ENCODE measurements at regions not wholly inside any gene's neighbourhood (a gene's known extent, or its start where the extent isn't known, plus 50 kb on each side); places are given as distances from the start of the nearest gene placed in this dataset.

DNA sequence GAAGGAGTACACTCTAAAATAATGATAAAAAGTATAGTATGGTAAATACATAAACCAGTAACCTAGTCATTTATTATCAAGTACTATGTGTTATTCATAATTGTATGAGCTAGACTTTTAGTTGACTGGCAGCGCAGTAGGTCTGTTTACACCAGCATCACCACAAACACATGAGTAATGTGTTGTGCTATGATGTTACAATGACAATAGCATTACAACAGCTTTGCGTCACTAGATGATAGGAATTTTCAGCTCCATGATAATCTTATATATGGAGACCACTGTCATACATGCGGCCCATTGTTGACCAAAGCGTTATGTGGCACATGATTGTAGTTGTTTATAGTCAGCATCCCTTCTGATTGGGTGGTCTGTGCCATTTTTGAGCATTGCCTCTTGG, 138.9 kb upstream of the UBE2E1 start:
- TF ChIP-seq, protein P1, sequence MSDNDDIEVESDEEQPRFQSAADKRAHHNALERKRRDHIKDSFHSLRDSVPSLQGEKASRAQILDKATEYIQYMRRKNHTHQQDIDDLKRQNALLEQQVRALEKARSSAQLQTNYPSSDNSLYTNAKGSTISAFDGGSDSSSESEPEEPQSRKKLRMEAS (IDR thresholded peaks at IDR 0.05; ENCODE audit: insufficient read depth, insufficient read length): no peak
- TF ChIP-seq POLR2AphosphoS5 (IDR thresholded peaks at IDR 0.05; ENCODE audit: insufficient read depth, low read depth, low read length) (no peak), EZH2 (IDR thresholded peaks at IDR 0.05; ENCODE audit: borderline replicate concordance, low read depth, low read length, severe bottlenecking) (no peak), GATA2 (IDR thresholded peaks at IDR 0.05; ENCODE audit: insufficient read depth, insufficient read length, low read depth, low read length) (no peak), JUN (IDR thresholded peaks at IDR 0.05; ENCODE audit: borderline replicate concordance, insufficient read depth, insufficient read length, low read depth) (no peak), FOS (IDR thresholded peaks at IDR 0.05; ENCODE audit: borderline replicate concordance, insufficient read depth, low read length) (no peak), MYC (IDR thresholded peaks at IDR 0.05; ENCODE audit: low read depth, low read length) (no peak), POLR2A (IDR thresholded peaks at IDR 0.05; ENCODE audit: low read depth, low read length) (no peak)
- TF ChIP-seq, protein P2, sequence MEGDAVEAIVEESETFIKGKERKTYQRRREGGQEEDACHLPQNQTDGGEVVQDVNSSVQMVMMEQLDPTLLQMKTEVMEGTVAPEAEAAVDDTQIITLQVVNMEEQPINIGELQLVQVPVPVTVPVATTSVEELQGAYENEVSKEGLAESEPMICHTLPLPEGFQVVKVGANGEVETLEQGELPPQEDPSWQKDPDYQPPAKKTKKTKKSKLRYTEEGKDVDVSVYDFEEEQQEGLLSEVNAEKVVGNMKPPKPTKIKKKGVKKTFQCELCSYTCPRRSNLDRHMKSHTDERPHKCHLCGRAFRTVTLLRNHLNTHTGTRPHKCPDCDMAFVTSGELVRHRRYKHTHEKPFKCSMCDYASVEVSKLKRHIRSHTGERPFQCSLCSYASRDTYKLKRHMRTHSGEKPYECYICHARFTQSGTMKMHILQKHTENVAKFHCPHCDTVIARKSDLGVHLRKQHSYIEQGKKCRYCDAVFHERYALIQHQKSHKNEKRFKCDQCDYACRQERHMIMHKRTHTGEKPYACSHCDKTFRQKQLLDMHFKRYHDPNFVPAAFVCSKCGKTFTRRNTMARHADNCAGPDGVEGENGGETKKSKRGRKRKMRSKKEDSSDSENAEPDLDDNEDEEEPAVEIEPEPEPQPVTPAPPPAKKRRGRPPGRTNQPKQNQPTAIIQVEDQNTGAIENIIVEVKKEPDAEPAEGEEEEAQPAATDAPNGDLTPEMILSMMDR (IDR thresholded peaks at IDR 0.05; ENCODE audit: extremely low read depth in 1 of 2, insufficient read depth in 1 of 2, low read depth in 1 of 2, low read length in 2 of 2): no peak
- H3K4me2 ChIP-seq (ENCODE audit: insufficient read depth, low read length): no peak overlapping the region
- H3K4me3 ChIP-seq (replicated peaks in 1 of 3; ENCODE audit: insufficient read depth in 1 of 3, low read depth in 1 of 3, low read length in 3 of 3): no peak overlapping the region
- no peaks in the 10 kb centered on the region for H4K20me1 ChIP-seq (replicated peaks; ENCODE audit: control insufficient read depth, extremely low read depth, insufficient read depth, low read length)
- no peak overlapping the region for H3K9ac ChIP-seq (replicated peaks; ENCODE audit: extremely low read depth, insufficient read depth, low read length)
- peaks cover 17% of the 10 kb centered on the region for H3K4me1 ChIP-seq (ENCODE audit: control insufficient read depth, extremely low read depth, insufficient read depth, low read length)
- DNase-seq (ENCODE audit: low read depth, low spot score) (no peak), FAIRE-seq (no peak)
- no peak overlapping the region for H3K27ac ChIP-seq (ENCODE audit: insufficient read depth, low read depth, low read length)
- H3K36me3 ChIP-seq (ENCODE audit: control insufficient read depth in 2 of 2, extremely low read depth in 1 of 2, insufficient read depth in 2 of 2, low read length in 2 of 2): no peaks in the 10 kb centered on the region
- no peak overlapping the region for H2AFZ ChIP-seq (ENCODE audit: low read depth, low read length)
- BruUV-seq (replicated peaks): no TSS peak
- H3K27me3 ChIP-seq (ENCODE audit: control insufficient read depth in 2 of 2, insufficient read depth in 2 of 2, low read length in 2 of 2): no peaks in the 10 kb centered on the region
- ChIA-PET POLR2A (no interaction called here), CTCF (interaction anchor here (1.1 kb wide), 2 partner anchors 9 to 54 kb away, joined by 4 read pairs; no protein-coding TSS in a partner anchor)
- H3K9me1 ChIP-seq (replicated peaks; ENCODE audit: control insufficient read depth, extremely low read depth, insufficient read depth, low read length): no peaks in the 10 kb centered on the region
- dilution Hi-C loops (cut with MboI; ENCODE audit: extremely low pct_ligation_motif_present, low sequenced_read_pairs): no loop called here
- intact Hi-C loops (cut with micrococcal nuclease): no loop called here
- H3K79me2 ChIP-seq (ENCODE audit: control insufficient read depth, insufficient read depth, low read length): no peaks in the 10 kb centered on the region
- no peaks in the 10 kb centered on the region for H3K9me3 ChIP-seq (replicated peaks; ENCODE audit: control insufficient read depth, insufficient read depth, low read length)

All from endothelial cell of umbilical vein (primary cell).